Transverse colon (tissue), 3 donors: ENCODE measurements at regions not wholly inside any gene's neighbourhood (a gene's known extent, or its start where the extent isn't known, plus 50 kb on each side); places are given as distances from the start of the nearest gene placed in this dataset.

Experiments used
- CTCF ChIP-seq, 5 experiments: fragments of 200-600 bp in 3 of 5; fragments of 450-650 bp in 2 of 5; sonication (generic) in 3 of 5; IDR thresholded peaks; 1 replicate in 2 of 5; 2 replicates in 3 of 5; pipeline ENCODE4 v1.5.1; 2016 to 2017; ENCODE audit warnings: antibody characterized with exemption in 5 of 5, inconsistent platforms in 3 of 5, mild to moderate bottlenecking in 2 of 5, moderate library complexity in 1 of 5
- EP300 ChIP-seq: sonication (generic); formaldehyde crosslinking; IDR thresholded peaks from one replicate; pipeline ENCODE4 v1.6.1; 2017; ENCODE audit warnings: antibody characterized with exemption, low read depth
- POLR2A ChIP-seq: fragments of 450-650 bp; IDR thresholded peaks from one replicate; pipeline ENCODE4 v1.6.1; 2016; ENCODE audit warnings: antibody characterized with exemption, mild to moderate bottlenecking, moderate library complexity

DNA sequence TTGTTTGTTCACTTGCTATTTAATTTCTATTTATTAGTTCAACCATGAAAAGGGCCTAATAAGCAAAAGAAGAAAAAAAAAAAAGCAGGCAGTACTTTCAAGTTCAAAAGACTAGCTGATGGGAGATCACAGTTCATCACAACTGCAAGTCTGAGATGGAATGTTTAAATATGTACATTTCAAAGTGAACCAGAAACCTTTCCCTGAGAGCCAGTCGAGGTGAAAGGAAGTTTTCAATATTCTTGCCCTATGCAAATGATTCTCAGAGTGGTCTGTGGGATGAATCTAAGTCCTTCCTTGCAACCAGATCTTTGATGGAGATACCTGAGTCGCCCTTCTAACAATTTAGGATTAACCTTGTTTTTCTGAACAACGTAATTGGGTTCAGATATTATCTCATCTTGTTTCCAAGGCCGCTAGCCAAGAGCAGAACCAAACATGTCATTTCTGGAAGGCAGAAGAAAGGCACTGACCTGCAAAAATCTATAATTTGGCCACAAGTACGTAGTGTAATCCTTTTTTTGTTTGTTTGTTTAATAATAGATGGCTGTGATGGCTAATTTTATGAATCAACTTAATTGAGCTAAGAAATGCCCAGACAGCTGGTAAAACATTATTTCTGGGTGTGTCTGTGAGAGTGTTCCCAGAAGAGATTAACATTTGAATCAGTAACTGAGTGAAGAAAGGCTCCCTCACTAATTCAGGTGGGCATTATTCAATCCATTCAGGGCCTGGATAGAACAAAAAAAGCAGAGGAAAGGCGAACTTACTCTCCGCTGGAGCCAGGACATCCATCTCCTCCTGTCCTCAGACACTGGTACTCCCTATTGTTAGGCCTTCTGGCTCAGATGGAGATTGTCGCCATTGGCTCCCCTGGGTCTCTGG lies 171.1 kb upstream of the TMPO start:
- TF ChIP-seq CTCF (IDR thresholded peaks at IDR 0.05) (no peak), EP300 (no peak), POLR2A (no peak)
